OCI-LY3 (cell line): ENCODE measurements at regions not wholly inside any gene's neighbourhood (a gene's known extent, or its start where the extent isn't known, plus 50 kb on each side); places are given as distances from the start of the nearest gene placed in this dataset.

Experiments used
- H2AFZ ChIP-seq: fragments of 200-600, 300-600 bp; shearing (Covaris generic); 2 replicates; pipeline ENCODE4 v1.6.0; 2014; ENCODE audit warnings: antibody characterized with exemption, low read depth, low read length
- H3K27ac ChIP-seq: fragments of 200-600, 300-600 bp; sonication (generic); 2 replicates; pipeline ENCODE4 v1.5.1; 2014; ENCODE audit warnings: mild to moderate bottlenecking, low read length, moderate library complexity, mixed read lengths
- H3K27me3 ChIP-seq: fragments of 200-600, 300-600 bp; sonication (generic); 2 replicates; pipeline ENCODE4 v1.6.1; 2014; ENCODE audit warnings: low read depth, low read length, mixed read lengths
- H3K36me3 ChIP-seq: fragments of 200-600, 300-600 bp; sonication (generic); replicated peaks from 2 replicates; pipeline ENCODE3; 2014; ENCODE audit warnings: low read depth, low read length, mixed read lengths
- H3K4me1 ChIP-seq: fragments of 300-600, 200-600 bp; sonication (generic); 2 replicates; pipeline ENCODE4 v1.6.1; 2014; ENCODE audit warnings: low read length, mixed read lengths
- H3K4me2 ChIP-seq: fragments of 200-600, 300-600 bp; sonication (generic); 2 replicates; pipeline ENCODE4 v1.6.1; 2014; ENCODE audit warnings: low read length, mixed read lengths
- H3K4me3 ChIP-seq: fragments of 300-600, 200-600 bp; sonication (generic); 2 replicates; pipeline ENCODE4 v1.5.1; 2014; ENCODE audit warnings: antibody characterized with exemption, mild to moderate bottlenecking, low read length, moderate library complexity
- H3K79me2 ChIP-seq: fragments of 300-600, 200-600 bp; shearing (Covaris generic); 2 replicates; pipeline ENCODE4 v1.6.1; 2014; ENCODE audit warnings: mild to moderate bottlenecking, low read length, mixed read lengths
- H3K9ac ChIP-seq: fragments of 300-600, 200-600 bp; shearing (Covaris generic); 2 replicates; pipeline ENCODE4 v1.6.0; 2014; ENCODE audit warnings: mild to moderate bottlenecking, low read length, moderate library complexity
- H3K9me3 ChIP-seq: fragments of 200-600, 300-600 bp; shearing (Covaris generic); 2 replicates; pipeline ENCODE4 v1.6.1; 2014; ENCODE audit warnings: low read length, mixed read lengths; ENCODE audit not compliant: insufficient read depth
- H4K20me1 ChIP-seq: fragments of 200-600, 300-600 bp; sonication (generic); 2 replicates; pipeline ENCODE4 v1.6.1; 2016; ENCODE audit warnings: low read length, mixed read lengths; ENCODE audit not compliant: insufficient read depth
- CTCF ChIP-seq: fragments of 200-600, 300-600 bp; sonication (generic); IDR thresholded peaks from 2 replicates; pipeline ENCODE4 v1.5.1; 2014; ENCODE audit warnings: antibody characterized with exemption, low read length, low read depth
- EZH2phosphoT487 ChIP-seq: fragments of 200-600 bp; shearing (Covaris generic); IDR thresholded peaks from 2 replicates; pipeline ENCODE4 v1.6.1; 2018; ENCODE audit warnings: antibody characterized with exemption, mixed run types, low read depth

- Histone ChIP-seq H3K9me3 (no peaks in the 10 kb centered on the region), H4K20me1 (no peaks in the 10 kb centered on the region), H2AFZ (no peak overlapping the region), H3K36me3 (no peaks in the 10 kb centered on the region), H3K27ac (no peak overlapping the region), H3K4me3 (no peak overlapping the region), H3K79me2 (no peaks in the 10 kb centered on the region), H3K27me3 (no peaks in the 10 kb centered on the region), H3K4me1 (no peaks in the 10 kb centered on the region), H3K4me2 (no peak overlapping the region), H3K9ac (no peak overlapping the region)
- TF ChIP-seq CTCF = no peak
- TF ChIP-seq EZH2phosphoT487 = no peak
These were observed 92.5 kb downstream of the INHBB start for GRCh38 chr2:120438301-120439066.

- H3K4me3 ChIP-seq = no peak overlapping the region
- no peak overlapping the region for H3K9ac ChIP-seq
- no peaks in the 10 kb centered on the region for H3K9me3 ChIP-seq
- H3K79me2 ChIP-seq = no peaks in the 10 kb centered on the region
- H3K27ac ChIP-seq = no peak overlapping the region
- no peak for TF ChIP-seq CTCF
- TF ChIP-seq EZH2phosphoT487 = no peak
- no peak overlapping the region for H2AFZ ChIP-seq
- H4K20me1 ChIP-seq = no peaks in the 10 kb centered on the region
- no peak overlapping the region for H3K4me2 ChIP-seq
- no peaks in the 10 kb centered on the region for H3K4me1 ChIP-seq
- H3K36me3 ChIP-seq = no peaks in the 10 kb centered on the region
- H3K27me3 ChIP-seq = no peaks in the 10 kb centered on the region
These were observed 93.1 kb downstream of the INHBB start for GRCh38 chr2:120439067-120439368.

GRCh38 chr2:120439637-120440384 lies 93.9 kb downstream of the INHBB start:
- H3K27me3 ChIP-seq = no peaks in the 10 kb centered on the region
- no peaks in the 10 kb centered on the region for H3K4me1 ChIP-seq
- H4K20me1 ChIP-seq = no peaks in the 10 kb centered on the region
- H3K9me3 ChIP-seq = no peaks in the 10 kb centered on the region
- no peak overlapping the region for H2AFZ ChIP-seq
- no peak overlapping the region for H3K9ac ChIP-seq
- H3K79me2 ChIP-seq = no peaks in the 10 kb centered on the region
- no peak overlapping the region for H3K4me2 ChIP-seq
- TF ChIP-seq EZH2phosphoT487 = no peak
- no peak for TF ChIP-seq CTCF
- H3K4me3 ChIP-seq = no peak overlapping the region
- H3K27ac ChIP-seq = no peak overlapping the region
- no peaks in the 10 kb centered on the region for H3K36me3 ChIP-seq

- no peak overlapping the region for H2AFZ ChIP-seq
- no peak overlapping the region for H3K4me3 ChIP-seq
- H3K79me2 ChIP-seq = no peaks in the 10 kb centered on the region
- no peak overlapping the region for H3K4me2 ChIP-seq
- H3K9ac ChIP-seq = no peak overlapping the region
- H3K27ac ChIP-seq = no peak overlapping the region
- H3K27me3 ChIP-seq = no peaks in the 10 kb centered on the region
- no peaks in the 10 kb centered on the region for H3K4me1 ChIP-seq
- H3K9me3 ChIP-seq = no peaks in the 10 kb centered on the region
- no peak for TF ChIP-seq EZH2phosphoT487
- no peak for TF ChIP-seq CTCF
- H4K20me1 ChIP-seq = no peaks in the 10 kb centered on the region
- H3K36me3 ChIP-seq = no peaks in the 10 kb centered on the region
These were observed 94.8 kb downstream of the INHBB start for GRCh38 chr2:120440521-120441350.
